GM12892 (cell line): ENCODE measurements at regions not wholly inside any gene's neighbourhood (a gene's known extent, or its start where the extent isn't known, plus 50 kb on each side); places are given as distances from the start of the nearest gene placed in this dataset.

Experiments used
- POLR2A ChIP-seq: IDR thresholded peaks from 2 replicates; pipeline ENCODE4 v1.6.1; 2011; ENCODE audit warnings: low read depth, low read length, control low read depth
- POLR2AphosphoS5 ChIP-seq: IDR thresholded peaks from 2 replicates; pipeline ENCODE4 v1.6.1; 2011; ENCODE audit warnings: low read depth, low read length, control low read depth
- TAF1 ChIP-seq: IDR thresholded peaks from 2 replicates; pipeline ENCODE4 v1.6.1; 2011; ENCODE audit warnings: low read depth, mild to moderate bottlenecking, control low read depth, low read length, borderline replicate concordance

- TF ChIP-seq POLR2A = no peak
- TF ChIP-seq POLR2AphosphoS5 = no peak
- no peak for TF ChIP-seq TAF1
Measured at GRCh38 chr13:107124730-107125129, 556.8 kb upstream of the ARGLU1 start.
